ENCODE measurements at regions not wholly inside any gene's neighbourhood (a gene's known extent, or its start where the extent isn't known, plus 50 kb on each side); places are given as distances from the start of the nearest gene placed in this dataset.

DNA sequence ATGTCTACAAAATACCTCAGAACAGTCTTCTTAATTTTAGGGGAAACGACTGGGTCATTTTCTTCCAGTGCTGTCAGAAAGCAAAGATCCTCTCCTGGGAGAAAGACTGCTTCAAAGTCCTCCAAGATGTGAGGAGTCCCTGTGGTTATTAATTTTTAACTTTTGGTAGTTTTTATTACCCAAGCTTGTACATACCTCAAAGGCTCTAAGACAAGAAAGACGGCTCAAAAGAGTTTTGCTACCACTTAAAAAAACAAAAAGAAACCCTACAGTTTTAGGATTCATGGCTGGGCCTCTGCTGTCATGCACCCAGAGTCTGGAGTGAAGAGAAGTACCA is 56.1 kb upstream of the APCDD1L start:
- no peak overlapping the region for H3K27ac ChIP-seq
- no peaks in the 10 kb centered on the region for H3K4me1 ChIP-seq
- H3K36me3 ChIP-seq: no peaks in the 10 kb centered on the region
- ATAC-seq (no peak), DNase-seq (no peak)
- no peaks in the 10 kb centered on the region for H3K27me3 ChIP-seq
- intact Hi-C loops (cut with DNase I): no loop called here
- WGBS (ENCODE audit: insufficient coverage, low coverage, low lambda C conversion rate, missing lambda C conversion rate): 32% methylated on average over 2 of the region's 2 CpGs
- H3K4me3 ChIP-seq: no peak overlapping the region
- no peak for TF ChIP-seq POLR2A (IDR thresholded peaks at IDR 0.05)
- H3K9me3 ChIP-seq: no peaks in the 10 kb centered on the region

DNA sequence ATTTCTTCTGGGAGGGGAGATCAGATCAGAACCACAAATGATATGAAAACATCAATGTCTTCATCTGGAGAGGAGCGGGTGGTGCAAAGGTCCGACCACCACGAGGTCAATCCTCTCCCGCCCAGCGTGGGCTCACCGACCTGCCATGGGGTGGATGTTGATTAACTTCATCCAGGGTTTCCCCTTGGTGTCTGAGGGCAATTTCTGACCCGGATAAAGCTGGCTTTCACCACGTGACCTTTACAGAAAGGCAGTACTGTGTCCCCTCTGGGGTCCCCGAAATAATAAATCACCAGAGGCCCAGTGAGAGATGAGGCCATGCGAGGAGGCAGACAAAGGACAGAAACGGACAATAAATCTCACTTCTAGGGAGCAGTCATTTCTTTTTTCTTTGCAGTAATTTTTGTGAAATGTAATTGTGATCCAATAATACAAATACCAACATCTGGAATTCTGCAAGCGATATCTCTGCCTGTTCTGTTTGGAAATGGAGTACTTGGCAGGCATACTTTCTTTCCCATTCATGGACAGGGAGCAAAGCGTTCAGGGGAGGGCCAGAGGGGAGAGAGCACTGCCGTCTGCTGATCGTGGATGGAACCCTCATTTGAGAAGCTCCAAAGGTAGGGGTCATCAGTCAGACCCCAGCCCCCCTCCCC is 55.1 kb upstream of the APCDD1L start:
- Histone ChIP-seq H3K27ac (no peak overlapping the region), H3K9me3 (no peaks in the 10 kb centered on the region), H3K4me1 (no peaks in the 10 kb centered on the region), H3K4me3 (no peak overlapping the region), H3K27me3 (no peaks in the 10 kb centered on the region), H3K36me3 (no peaks in the 10 kb centered on the region)
- intact Hi-C loops (cut with DNase I): no loop called here
- no peak for TF ChIP-seq POLR2A (IDR thresholded peaks at IDR 0.05)
- TF ChIP-seq, protein P1, sequence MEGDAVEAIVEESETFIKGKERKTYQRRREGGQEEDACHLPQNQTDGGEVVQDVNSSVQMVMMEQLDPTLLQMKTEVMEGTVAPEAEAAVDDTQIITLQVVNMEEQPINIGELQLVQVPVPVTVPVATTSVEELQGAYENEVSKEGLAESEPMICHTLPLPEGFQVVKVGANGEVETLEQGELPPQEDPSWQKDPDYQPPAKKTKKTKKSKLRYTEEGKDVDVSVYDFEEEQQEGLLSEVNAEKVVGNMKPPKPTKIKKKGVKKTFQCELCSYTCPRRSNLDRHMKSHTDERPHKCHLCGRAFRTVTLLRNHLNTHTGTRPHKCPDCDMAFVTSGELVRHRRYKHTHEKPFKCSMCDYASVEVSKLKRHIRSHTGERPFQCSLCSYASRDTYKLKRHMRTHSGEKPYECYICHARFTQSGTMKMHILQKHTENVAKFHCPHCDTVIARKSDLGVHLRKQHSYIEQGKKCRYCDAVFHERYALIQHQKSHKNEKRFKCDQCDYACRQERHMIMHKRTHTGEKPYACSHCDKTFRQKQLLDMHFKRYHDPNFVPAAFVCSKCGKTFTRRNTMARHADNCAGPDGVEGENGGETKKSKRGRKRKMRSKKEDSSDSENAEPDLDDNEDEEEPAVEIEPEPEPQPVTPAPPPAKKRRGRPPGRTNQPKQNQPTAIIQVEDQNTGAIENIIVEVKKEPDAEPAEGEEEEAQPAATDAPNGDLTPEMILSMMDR (IDR thresholded peaks at IDR 0.05): no peak
- DNase-seq (no peak), ATAC-seq (no peak)
- 51% methylated on average over 14 of the region's 15 CpGs for WGBS (ENCODE audit: insufficient coverage, low coverage, low lambda C conversion rate, missing lambda C conversion rate)

DNA sequence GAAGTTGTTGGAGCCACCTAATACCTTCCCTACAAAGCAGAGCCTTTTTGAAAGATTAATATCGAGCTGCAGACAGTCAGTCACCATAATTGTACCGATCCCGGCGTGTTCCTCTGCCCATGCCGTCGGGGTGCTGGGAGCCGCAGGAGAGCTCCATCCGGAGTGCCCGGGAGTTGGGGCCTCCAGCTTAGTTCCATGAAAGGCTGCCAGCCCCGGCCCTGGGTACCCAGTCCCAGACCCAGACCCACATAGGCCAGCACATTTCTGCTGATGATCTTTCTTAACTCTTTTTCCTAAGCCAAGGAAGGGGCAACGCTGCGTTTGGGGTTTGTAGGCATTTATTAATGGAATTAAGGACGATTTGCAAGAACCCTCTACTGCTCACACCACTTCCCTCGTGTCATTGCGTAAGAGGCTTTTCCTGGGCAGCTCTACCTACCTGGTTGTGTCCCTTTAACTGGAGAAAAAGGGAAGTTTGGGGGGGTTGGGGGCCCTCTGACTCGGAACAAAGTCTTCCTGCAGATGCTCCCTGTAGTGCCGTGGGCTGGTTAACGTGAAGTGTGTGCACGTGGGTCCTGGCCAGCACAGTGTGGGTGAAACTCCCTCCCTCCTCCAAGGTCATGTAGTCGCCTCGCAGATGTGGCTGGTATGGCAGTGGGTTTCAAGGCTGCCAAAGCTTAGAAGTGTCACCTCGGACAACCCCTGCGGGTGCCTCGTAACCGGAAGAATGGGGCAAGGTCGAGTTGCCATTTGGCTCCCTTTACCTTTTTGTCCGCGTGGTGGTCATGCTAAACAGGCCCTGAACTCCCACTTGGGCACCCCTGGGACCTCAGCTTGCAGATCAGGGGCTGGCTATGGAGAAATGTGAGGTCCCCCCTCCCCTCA is 54.3 kb upstream of the APCDD1L start:
- Histone ChIP-seq H3K4me1 (no peaks in the 10 kb centered on the region), H3K36me3 (no peaks in the 10 kb centered on the region), H3K4me3 (no peak overlapping the region), H3K27me3 (no peaks in the 10 kb centered on the region), H3K27ac (no peak overlapping the region), H3K9me3 (no peaks in the 10 kb centered on the region)
- intact Hi-C loops (cut with DNase I): no loop called here
- TF ChIP-seq, protein P1 (IDR thresholded peaks at IDR 0.05): no peak
- TF ChIP-seq POLR2A (IDR thresholded peaks at IDR 0.05): no peak
- 66% methylated on average over 17 of the region's 28 CpGs for WGBS (ENCODE audit: insufficient coverage, low coverage, low lambda C conversion rate, missing lambda C conversion rate)
- no peak for ATAC-seq
- DNase-seq: no peak

DNA sequence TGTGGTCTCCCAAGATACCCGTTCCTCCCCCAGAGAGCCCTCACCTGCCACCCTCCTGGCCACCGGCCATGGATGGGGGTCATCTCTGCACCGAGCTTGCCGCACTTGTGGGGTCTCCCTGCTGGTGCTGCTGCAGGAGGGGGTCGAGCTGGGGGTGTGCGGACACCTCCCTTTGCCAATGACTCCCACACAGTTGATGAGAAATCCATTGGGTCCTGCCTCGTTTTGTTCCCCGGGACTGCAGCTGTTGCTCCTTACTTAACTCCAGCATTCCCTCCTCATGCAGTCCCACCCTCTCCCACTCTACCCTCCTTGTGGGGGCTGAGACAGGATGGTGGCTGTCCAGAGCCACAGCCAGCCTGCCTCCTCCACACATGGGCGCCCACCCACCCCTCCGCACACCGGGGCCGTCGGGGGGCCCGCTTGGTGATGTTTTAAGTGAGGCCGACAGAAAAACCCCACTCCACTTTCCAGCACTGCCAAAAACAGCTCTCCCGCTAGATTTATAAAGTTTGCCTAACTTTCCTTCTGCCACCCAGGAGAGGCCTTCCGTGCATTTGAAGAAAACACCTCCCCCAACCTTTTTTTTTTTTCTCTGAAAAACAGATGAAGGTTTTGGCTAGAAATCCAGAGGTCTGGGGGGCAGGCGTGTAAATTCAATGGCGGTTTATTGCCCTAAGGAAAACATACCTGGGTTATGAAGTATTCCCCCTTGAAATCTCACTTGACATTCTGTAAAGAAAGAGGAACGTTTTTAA is 53.5 kb upstream of the APCDD1L start:
- DNase-seq: no peak
- intact Hi-C loops (cut with DNase I): no loop called here
- H3K27me3 ChIP-seq: no peaks in the 10 kb centered on the region
- no peaks in the 10 kb centered on the region for H3K4me1 ChIP-seq
- WGBS (ENCODE audit: insufficient coverage, low coverage, low lambda C conversion rate, missing lambda C conversion rate): 75% methylated on average over 12 of the region's 20 CpGs
- no peak for ATAC-seq
- H3K36me3 ChIP-seq: no peaks in the 10 kb centered on the region
- H3K9me3 ChIP-seq: no peaks in the 10 kb centered on the region
- TF ChIP-seq POLR2A (IDR thresholded peaks at IDR 0.05): no peak
- TF ChIP-seq, protein P1 (IDR thresholded peaks at IDR 0.05): no peak
- H3K27ac ChIP-seq: no peak overlapping the region
- H3K4me3 ChIP-seq: no peak overlapping the region

DNA sequence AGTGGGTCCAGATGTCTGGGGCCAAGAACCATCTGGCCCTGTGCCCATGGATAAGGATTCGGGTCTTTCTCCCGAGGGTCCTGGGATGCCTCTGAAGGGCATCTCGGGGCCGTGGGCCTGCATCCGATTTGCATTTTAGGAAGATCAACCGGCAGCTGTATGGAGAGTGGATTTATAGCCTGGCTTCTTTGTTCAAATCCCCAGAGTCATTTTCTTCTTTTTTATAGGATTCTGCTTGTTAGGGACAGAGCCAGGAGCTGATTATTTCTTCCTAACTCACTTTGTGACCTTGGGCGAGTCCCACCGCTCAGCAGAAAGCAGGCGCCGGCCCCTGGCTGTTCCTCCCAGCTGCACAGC is 52.9 kb upstream of the APCDD1L start:
- H3K27ac ChIP-seq: no peak overlapping the region

More for the DNA sequence above, 52.9 kb upstream of the APCDD1L start:
- no peaks in the 10 kb centered on the region for H3K9me3 ChIP-seq
- TF ChIP-seq POLR2A (IDR thresholded peaks at IDR 0.05): no peak
- TF ChIP-seq, protein P1 (IDR thresholded peaks at IDR 0.05): no peak
- H3K4me3 ChIP-seq: no peak overlapping the region
- no peaks in the 10 kb centered on the region for H3K36me3 ChIP-seq
- intact Hi-C loops (cut with DNase I): no loop called here
- ATAC-seq (no peak), DNase-seq (no peak)
- H3K4me1 ChIP-seq: no peaks in the 10 kb centered on the region
- no peaks in the 10 kb centered on the region for H3K27me3 ChIP-seq
- WGBS (ENCODE audit: insufficient coverage, low coverage, low lambda C conversion rate, missing lambda C conversion rate): 71% methylated on average over 2 of the region's 10 CpGs
